Right lobe of liver (tissue), 4 donors: ENCODE measurements at regions not wholly inside any gene's neighbourhood (a gene's known extent, or its start where the extent isn't known, plus 50 kb on each side); places are given as distances from the start of the nearest gene placed in this dataset.
"Not testable (repeated sequence)": the region's sequence is repeated elsewhere in the genome, so short reads cannot be mapped to it uniquely, and the experiment has no call there.

Experiments
- POLR2A ChIP-seq: fragments of 450-650 bp; IDR thresholded peaks from one replicate; pipeline ENCODE4 v1.6.1; 2017; ENCODE audit warnings: antibody characterized with exemption, mild to moderate bottlenecking
- TF ChIP-seq, protein P1 (sequence below), 4 donors: fragments of 200-600 bp in 3 of 4; fragments of 450-650 bp in 1 of 4; IDR thresholded peaks; one replicate each; pipeline versions ENCODE4 v1.5.1 to v1.8.0; 2016 to 2022; ENCODE audit warnings: antibody characterized with exemption in 4 of 4, mild to moderate bottlenecking in 2 of 4
- donor health status: DM: no; HTN: no; CAD: no.
- donor health status: DM: no; HTN: no; CAD: no.
- donor health status: DM: no; HTN: yes; CAD: no.

DNA sequence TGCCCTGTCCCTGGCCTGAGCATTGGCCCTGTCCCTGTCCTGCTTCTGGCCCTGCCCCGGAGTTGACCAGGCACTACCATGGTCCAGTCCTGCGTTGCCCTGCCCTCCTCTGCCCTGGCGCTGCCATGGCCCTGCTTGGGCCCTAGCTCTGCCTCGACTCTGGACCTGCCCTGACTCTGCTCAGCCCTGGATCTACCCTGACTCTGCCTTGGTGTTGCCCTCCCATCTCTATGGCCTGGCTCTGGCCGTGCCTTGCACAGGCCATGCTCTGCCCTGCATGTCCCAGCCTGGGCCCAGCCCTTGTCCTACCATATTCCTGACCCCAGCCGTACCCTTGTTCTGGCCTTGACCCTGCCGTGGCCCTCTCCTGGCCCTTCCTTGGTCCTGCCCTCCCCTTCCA, 235.7 kb downstream of the GOLGA6L6 start:
- TF ChIP-seq, protein P1, sequence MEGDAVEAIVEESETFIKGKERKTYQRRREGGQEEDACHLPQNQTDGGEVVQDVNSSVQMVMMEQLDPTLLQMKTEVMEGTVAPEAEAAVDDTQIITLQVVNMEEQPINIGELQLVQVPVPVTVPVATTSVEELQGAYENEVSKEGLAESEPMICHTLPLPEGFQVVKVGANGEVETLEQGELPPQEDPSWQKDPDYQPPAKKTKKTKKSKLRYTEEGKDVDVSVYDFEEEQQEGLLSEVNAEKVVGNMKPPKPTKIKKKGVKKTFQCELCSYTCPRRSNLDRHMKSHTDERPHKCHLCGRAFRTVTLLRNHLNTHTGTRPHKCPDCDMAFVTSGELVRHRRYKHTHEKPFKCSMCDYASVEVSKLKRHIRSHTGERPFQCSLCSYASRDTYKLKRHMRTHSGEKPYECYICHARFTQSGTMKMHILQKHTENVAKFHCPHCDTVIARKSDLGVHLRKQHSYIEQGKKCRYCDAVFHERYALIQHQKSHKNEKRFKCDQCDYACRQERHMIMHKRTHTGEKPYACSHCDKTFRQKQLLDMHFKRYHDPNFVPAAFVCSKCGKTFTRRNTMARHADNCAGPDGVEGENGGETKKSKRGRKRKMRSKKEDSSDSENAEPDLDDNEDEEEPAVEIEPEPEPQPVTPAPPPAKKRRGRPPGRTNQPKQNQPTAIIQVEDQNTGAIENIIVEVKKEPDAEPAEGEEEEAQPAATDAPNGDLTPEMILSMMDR (IDR thresholded peaks at IDR 0.05) = not testable (repeated sequence)
- not testable (repeated sequence) for TF ChIP-seq POLR2A
